Activated CD4-positive, alpha-beta T cell treated with anti-CD3 and anti-CD28 coated beads, Interleukin-2, amount 50 U/mL, for 48 hours (primary cell): ENCODE measurements at regions not wholly inside any gene's neighbourhood (a gene's known extent, or its start where the extent isn't known, plus 50 kb on each side); places are given as distances from the start of the nearest gene placed in this dataset.

Experiments used
- DNase-seq, 2 experiments: peaks; one replicate each; pipeline ENCODE4 v3.0.0-alpha.2; 2020

DNA sequence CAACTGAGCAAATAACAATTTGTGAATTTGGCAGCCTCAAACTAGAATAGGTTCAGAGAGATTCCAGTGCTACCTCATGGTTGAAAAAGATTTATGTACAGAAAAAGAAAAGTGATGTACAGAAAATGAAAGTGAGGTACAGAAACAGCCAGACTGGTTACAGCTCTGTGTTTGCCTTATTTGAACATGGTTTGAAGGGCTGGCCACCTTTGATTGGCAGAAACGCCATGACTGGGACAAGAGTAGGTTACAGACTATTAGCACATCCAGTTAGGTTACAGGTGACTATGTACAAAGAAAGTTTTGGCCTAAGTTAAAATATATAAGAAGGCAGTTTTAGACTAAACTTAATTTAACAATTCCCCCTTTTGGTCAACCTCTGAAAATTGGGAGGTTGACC lies 309.4 kb downstream of the BTG1 start:
- DNase-seq = no peak

DNA sequence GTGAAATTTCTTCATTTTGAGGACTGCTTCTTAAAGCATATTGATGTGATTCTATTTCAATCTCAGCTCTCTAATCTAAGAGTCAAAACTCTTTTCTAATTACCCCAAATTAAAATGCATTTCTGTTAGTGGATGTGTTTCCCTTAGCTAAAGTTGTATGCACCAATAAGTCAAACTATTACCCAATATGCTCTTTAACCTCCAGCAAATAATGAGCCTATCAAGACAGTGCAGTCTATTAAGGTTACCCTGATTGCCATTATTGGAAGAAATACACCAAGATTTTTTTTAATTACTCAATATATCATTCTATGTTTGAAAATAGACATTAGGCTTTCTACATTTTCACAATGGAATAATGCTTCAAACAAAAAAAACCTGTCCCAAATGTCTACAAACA lies 310.0 kb downstream of the BTG1 start:
- DNase-seq = no peak

DNA sequence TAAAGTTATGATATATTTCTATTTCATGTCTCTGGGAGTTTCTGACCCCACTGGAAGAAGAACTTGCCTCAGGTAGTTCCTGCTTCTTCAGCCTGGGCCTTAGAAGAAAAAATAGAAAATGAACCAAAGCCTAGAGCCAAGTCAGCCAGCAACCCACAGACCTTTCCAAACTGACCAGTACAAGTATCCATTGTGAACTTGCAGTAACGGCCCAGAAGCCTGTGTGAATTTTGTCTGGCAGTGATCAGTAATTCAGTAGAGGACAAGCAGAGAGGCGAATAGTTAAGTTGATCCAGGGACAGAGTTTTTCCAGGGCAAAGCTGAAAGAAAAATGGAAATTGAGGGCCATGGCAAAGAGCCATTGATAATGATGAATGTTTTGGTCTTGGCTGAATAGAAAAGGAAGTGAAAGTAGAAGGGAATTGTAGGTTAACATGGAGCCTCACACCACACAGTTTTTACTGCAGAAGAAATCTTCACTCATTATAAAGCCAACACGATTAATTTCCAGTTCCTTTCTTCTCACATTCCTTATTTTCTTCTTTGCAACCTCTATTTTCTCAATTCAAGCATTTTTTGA lies 311.8 kb downstream of the BTG1 start:
- no peak for DNase-seq

DNA sequence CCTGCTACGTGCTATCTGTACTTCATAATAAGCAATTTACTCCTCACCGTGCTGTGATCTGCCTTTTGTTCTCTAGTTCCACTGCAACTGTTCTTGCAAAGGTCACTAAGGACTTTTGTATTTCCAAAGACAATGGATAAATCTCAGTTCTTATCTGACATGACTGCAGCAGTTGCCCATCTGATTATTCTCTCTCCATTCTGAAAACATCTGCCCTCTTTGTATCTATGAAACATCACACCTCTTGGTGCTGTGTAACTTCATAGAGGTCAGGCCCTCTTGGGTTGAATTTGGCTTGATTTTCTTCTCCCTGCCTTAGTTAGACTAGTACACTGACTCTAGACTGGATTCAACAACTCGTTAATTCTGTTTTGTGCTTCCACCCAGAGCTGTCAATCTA lies 319.6 kb downstream of the BTG1 start:
- no peak for DNase-seq

DNA sequence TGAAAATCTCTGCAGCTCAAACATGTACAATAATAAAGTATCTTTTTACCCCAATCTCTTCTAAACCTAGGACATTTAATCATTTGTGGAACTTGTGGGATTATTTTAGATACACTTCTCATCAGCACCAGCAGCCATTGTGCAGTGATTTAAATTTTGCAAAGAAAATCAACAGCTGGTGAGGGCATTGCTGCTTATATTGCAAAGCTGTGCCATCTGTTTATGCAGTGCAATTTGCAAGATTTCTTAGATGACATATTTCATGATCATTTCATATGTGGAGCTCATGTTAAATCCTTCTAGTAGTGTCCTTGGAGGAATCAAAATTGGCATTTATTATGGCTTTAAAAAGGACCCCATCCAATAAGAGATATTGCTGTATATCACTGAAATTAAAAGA lies 320.7 kb downstream of the BTG1 start:
- DNase-seq = no peak

DNA sequence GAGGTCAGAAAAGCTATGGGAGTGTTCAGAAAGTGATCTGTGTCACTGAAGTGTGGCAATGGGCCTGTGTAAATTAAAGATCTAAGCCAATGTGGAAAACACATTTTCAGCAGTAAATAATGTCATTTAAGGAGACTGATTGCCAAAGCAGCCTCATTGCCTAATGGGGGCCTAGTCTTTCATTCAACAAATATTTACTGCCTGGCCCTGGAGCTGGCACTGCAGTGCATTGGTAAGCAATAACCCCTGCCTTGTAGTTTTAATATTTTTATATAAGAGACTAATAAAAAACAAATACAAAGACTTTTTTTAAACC lies 326.6 kb downstream of the BTG1 start:
- DNase-seq = no peak

DNA sequence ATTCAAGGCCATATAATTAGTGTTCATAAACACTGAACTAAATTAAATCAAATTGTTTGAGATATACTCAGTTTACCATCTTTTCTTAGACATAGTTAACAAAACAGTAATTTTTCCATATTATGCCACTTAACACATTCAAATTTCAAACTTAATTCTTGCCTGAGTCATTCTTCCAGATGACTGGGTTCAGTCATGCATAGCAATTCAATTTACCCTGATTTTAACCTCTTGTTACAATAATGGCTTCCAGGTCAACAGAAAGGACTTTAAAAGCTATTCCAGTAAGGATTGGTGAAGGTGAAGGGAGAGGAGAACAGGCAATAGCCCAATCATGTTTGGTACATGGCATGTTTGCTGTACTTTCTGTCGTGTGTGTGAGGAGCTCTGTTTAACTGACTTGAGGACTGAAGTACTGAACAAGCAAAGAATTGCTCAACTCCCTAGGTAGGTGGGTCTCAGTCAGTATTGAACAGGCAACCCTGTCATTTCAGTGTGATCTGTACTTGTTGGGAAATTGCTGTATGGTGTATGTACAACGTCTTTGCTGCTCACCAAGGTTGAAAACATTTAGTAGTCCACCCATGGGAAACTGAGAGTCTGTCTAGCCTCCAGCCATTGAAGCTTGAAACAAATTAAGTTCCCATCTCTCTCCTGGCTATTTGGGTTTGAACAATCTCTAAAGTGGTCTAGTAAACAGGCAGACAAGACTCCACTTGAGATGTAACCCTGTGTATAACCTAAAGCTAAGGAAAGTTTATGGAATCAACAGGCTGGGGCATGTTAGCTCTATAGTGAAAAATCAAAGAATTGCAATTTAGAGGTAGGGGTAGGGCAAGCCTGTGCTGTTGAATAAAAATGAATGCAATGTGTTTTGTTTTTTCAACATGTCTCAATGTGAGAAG lies 327.2 kb downstream of the BTG1 start:
- DNase-seq = no peak

DNA sequence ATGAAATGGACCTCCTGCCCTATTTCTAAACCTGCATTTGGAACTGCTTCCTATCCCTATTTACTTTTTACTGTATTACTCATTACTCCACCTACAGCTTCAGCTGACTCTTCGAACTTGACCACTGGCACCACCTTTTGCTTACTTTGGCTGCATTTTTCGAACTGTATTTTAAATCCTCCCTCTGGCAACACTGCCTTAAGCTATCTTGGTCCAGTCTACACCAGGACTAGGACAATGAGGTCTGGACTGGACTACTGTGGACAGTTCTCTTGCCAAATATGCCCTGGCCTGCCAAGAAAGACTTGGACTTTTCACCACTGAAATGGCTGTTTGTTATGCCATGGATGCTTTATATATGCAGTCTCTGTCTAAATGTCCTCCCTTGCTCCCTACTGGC lies 328.1 kb downstream of the BTG1 start:
- no peak for DNase-seq

DNA sequence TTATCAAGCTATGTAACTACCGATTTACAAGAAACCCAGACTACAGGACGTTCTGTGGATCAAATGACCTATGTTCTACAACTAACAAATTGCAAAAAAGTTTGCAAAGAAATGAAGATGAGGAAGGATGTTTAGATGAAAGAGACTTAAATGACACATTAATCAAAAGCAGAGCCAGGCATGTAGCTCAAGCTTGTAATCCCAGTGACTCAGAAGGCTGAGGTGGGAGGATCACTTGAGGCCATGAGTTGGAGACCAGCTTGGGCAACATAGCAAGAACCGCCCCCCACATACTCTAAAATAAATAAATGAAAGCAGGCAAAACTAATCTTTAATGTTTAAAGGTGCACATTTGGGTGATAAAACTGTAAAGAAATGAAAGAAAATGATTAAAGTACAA lies 331.9 kb downstream of the BTG1 start:
- DNase-seq = no peak

DNA sequence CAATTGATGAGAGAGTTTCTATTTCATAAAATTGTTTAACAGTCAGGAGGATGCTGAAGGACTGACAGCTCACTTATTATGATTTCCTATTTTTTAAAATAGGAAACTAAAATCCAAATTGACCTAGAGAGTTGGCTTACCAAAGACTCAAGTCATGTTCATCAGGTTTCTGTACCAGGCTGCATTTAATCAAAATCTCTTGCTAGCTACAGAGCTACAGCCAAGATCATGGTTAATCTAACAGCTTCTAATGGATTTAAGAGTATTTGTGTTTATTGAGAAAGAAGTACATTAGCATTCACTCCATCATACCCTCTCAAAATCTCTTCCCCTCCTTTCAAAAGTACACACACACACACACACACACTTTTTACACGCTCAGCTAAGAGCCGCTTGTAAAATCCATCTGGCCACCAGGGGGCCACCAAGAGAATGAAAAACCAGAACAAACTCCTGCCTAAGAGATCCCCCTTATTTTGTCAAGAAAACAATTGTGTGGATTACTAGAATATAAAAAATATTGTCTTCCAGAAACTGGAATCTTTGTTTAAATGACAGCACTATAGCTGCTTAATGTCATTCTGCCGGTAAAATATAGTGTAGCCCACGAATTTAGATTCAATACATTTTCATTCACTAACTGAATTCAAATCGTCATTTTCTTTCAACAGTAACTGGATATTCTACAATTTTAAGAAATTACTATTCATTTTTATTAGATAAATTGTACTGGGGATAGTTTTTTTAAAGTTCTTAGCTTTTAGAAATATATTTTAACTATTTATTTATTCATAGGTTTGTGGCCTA lies 334.0 kb downstream of the BTG1 start:
- DNase-seq = peak; percentile 77 to 85

DNA sequence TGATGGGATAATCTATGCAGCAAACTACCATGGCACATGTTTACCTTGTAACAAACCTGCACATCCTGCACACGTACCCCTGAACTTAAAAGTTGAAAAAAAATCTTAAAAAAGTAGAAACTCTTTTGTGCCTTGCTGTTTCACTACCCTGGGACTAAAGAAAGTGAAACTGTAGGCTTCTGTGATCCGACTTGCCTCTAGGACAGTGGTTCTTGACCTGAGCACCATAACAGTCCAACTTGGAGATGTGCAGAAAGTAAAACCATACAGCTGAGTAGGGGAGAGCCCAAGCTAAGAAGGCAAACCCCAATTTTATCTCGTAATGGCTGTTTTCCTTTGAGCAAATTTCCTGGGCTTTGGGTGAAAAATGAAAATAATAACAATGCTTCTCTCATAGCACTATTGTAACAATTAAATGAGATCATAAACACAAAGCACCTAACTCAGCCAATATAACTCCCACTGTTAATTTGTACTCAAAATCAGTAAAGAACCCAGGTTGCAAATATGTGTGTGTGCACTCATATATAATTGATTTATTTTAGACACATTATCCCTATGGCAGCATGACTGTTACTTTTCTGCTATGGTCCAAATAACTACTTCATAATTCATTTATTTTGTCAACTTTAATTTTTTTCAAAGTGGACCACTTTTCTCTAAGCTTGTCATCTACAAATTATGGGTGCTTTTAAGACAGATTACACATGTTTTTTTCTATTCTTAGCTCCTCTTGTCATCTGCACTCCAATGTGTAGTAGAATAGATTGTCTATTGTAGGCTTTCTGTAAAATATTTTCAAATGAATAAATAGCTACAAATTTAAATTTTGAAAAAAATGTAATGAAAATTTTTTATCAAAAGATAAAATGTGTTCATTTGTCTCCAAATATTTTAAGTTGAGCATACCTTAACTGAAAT lies 334.9 kb downstream of the BTG1 start:
- no peak for DNase-seq

DNA sequence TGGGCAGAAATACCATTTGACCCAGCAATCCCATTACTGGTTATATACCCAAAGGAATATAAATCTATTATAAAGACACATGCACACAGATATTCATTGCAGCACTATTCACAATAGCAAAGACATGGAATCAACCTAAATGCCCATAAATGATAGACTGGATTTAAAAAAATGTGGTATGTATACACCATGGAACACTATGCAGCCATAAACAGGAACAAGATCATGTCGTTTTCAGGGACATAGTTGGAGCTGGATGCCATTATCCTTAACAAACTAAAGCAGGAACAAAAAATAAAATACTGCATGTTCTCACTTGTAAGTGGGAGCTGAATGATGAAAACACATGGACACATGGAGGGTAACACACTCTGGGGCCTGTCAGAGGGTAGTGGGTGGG lies 335.6 kb downstream of the BTG1 start:
- DNase-seq = no peak

DNA sequence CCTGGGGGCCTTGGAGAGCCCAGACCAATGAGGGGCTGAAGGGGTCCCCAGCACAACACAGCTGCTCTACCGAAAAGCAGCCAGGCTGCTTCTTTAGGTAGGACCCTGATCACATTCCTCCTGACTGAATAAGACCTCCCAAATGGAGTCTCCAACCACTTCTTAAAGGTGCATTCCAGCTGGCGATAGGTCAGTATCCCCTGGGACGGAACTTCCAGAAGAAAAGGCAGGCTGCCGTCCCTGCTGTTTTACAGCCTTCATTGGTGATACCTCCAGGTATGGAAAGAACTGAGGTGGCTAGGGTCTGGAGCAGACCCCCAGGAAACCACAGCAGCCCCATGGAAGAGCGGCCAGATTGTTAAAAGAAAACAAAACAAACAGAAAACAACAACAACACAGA lies 340.6 kb downstream of the BTG1 start:
- no peak for DNase-seq

DNA sequence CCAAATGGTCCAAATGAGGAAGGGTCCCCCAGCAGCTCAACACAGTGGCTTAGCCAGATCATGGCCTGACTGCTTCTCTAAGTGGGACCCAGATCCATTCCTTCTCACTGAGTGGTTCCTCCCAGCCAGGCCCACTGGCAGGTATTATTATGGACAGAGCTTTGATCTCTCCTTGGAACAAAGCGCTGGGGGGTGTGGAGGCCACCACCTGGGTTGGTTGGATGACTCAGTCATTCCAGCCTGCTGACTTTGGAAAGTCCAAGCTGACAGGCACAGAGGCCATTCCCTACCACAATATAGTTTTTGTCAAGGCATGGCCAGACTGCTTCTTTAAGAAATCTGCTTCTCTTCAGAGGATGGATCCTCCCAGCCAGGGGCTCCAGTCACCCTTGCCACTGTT lies 341.1 kb downstream of the BTG1 start:
- DNase-seq = no peak

DNA sequence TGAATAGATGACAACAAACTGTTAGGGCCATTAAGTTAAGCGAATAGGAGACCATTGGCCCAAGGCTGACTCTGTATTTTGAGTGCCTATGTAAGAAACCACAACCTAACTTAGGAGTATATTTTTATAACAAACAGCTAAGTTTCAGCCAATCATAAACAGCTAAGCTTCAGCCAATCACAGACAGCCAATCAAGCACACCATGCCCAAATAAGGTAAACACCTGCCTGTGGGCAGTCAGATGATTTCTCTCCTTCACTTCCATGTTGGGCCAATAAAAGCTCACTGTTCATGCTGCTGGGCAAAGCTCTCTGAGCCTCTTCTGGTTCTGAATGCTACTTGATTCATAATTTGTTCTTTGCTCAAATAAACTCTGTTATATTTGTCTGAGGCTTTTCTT lies 344.6 kb downstream of the BTG1 start:
- DNase-seq = no peak

DNA sequence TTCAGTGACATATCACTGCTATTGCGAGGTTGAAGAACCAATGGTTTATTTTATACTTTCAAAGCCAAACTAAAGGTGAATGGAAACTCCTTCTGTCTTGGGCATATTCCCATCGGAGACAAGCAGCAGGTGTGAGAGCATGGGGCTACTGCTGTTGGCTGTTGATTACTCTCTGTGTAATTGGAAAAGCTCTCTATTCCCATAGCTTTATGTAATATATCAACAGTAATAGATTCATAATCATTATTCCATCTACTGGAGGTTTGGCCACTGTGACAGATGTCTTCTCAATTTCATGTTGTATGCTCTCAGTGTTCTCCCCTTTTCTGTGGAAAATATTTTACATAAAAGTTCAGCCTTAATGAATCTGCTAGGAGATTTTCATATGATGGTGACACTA lies 352.0 kb downstream of the BTG1 start:
- no peak for DNase-seq

DNA sequence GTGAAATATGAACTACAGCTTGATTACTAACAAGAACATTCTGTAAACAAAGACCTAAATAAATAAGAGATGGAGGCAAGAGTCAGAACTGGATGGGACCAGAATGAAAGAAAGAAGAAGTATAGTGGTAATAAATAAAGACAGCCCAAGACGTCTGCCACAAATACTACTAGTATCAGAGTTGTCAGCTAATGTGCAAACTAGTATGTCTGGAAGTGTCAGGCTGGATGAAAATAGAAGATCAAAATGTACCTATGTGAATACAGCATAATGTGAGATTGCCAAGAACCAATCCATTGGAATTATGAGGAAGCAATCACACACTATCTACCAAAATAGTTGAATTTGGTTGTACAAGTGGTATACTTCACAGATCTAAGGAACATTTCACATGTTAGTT lies 353.0 kb downstream of the BTG1 start:
- DNase-seq = no peak

DNA sequence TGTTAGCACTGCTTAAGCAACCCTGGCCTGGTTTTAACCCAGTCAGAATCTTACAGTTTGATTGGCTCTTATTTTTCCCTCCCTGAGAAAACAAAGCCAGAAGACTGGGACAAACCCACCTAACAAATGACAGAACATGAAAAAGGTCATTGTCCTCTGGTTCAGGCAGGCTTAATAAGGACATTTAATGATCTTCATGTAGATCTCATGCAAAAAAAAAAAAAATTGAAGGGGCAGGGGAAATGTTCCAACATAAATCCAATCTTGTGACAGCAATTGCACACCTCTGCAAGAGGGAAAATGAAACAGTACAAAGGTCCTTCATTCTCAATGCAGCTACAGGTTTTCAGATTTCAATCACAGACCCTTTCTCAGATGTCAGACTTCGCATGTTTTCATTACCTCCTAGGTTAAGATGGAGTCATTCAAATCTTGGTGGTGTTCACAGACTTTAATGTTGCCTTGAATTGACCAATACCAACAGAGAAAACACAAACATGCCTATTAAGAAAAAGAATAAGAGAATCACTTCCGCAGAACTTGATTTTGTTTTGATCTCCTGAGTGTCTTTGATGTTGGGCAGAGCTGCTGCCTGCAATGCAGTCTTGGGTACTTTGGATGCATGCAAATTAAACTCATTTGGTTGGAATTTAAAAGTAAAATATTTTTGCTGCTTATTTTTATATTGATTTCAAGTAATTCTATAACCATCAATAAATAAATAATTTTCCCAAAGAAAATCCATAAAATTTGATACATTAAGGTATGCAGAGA lies 359.0 kb downstream of the BTG1 start:
- DNase-seq = no peak

DNA sequence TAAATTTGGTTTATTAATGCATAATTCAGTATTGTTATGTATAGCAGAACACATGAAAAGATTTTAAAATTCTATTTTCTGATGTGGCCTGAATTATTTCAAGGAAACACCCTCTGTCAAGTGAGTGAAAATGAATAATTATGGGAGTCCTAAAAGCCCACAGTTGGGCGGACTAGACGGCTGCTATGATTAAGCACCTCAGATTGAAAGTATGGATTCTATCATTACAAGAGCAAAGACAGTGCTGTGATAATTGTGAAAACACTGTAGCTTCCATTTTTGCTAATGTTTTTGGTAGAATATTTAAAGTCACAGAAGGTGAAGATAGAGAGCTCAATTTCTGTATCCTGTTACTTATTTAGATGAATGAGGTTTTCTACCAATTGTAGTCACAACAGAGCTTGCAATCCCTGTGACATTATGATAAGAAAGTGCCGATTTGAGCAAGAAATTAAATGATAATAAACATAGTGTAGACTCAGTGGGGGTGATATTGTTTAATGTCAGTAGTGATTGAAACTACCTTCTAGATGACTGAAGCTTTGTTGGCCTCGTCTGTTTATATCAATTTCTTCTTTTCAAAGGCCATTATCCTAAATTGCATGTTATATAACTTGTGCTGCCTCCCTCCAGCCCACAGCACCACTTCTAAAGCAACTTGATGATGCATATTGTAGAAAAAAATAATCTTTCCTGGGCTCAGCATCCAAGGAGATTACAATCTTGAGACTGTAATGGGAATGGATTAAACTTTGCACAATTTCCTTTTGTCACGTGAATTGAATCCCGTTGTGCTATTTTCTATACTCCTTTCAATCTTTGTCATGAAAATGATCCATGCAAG lies 359.8 kb downstream of the BTG1 start:
- DNase-seq = peak; percentile 13 to 18

DNA sequence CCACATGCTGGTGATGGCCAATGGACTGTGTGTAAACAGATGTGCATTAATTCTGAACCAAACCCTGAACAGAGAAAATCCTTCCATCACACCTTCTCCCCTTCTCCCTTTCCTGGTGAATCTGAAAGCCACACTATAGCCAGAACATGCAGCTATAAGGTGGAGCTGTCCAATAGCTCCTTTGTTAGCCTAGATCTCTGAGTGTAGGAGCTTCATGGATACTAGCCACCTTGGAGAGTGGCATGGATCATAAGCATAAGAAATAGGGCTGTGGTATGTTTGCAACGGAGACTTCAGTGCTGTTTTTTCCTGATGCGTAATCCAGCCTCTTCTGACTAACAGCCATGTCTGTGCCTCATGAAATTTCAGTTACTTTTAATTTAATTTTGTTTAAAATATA lies 364.5 kb downstream of the BTG1 start:
- no peak for DNase-seq

DNA sequence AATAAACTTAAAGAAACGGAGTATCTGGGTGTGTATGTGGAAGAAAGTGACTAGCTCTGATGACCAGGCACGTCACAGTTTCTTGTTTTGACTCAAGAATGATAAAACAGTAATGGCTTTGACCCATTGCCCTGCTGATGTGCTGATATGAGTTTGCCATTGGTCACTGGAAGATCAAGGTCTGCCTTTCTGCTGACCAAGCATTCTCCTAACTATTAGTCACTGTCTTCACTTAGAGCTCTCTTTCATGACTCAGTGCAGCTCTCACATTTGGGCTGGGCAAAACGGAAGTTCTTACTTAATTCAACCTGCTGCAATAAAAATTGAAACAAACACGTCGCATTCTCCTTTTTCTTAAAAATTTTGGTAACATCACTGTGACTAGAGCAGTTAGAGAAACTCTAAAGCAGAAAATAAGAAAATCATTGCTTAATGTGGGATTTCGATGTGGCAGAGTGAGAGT lies 366.7 kb downstream of the BTG1 start:
- peak; percentile 25 to 40 for DNase-seq
